GM12878 (cell line): ENCODE measurements at regions not wholly inside any gene's neighbourhood (a gene's known extent, or its start where the extent isn't known, plus 50 kb on each side); places are given as distances from the start of the nearest gene placed in this dataset.

Experiments
- ATAC-seq: fragments of 200-7000 bp; cut with Tn5 transposase; 3 replicates; pipeline ENCODE4 v1.9.1; 2020; ENCODE audit warnings: mild to moderate bottlenecking, moderate library complexity
- BruUV-seq: library from RNA; stranded (reverse); fragments of 400-500 nt; replicated peaks from 2 replicates; lab custom pipeline; 2021; lab: Mats Ljungman, UMichigan
- CTCF ChIA-PET: fragments of 300-600 bp; sonication (Branson Sonifier 250); formaldehyde crosslinking; extraction: SDS; loops from one replicate; lab custom pipeline; 2021; ENCODE audit warnings: inconsistent platforms; lab: Yijun Ruan, JAX
- POLR2A ChIA-PET: fragments of 350-600 bp; formaldehyde crosslinking; extraction: SDS; loops from one replicate; lab custom pipeline; 2021; ENCODE audit warnings: inconsistent platforms; lab: Charles Lee
- RAD21 ChIA-PET: fragments of 300-600 bp; sonication (Branson Sonifier 250); formaldehyde crosslinking; loops from one replicate; lab custom pipeline; 2023; ENCODE audit warnings: antibody characterized with exemption; ENCODE audit not compliant: unreplicated experiment; lab: Charles Lee
- SMC1A ChIA-PET: fragments of 300-600 bp; sonication (Branson Sonifier 250); formaldehyde crosslinking; loops from one replicate; lab custom pipeline; 2023; ENCODE audit not compliant: unreplicated experiment, uncharacterized antibody; lab: Charles Lee
- DNase-seq: peaks from one replicate; pipeline ENCODE4 v3.0.0-alpha.2; 2011; ENCODE audit warnings: low read depth, low spot score
- FAIRE-seq: peaks from 3 replicates; lab custom pipeline; 2011; peaks lifted over from hg19 to GRCh38; lab: Jason Lieb, UNC
- H2AFZ ChIP-seq: 2 replicates; pipeline ENCODE4 v1.6.0; 2011; ENCODE audit warnings: low read depth, low read length, control low read depth; ENCODE audit not compliant: control insufficient read depth
- H3K27ac ChIP-seq: 2 replicates; pipeline ENCODE4 v1.5.1; 2011; ENCODE audit warnings: control low read depth; ENCODE audit not compliant: control insufficient read depth, insufficient read depth
- H3K27me3 ChIP-seq, 2 experiments: replicated peaks in 1 of 2; 2 replicates each; pipeline versions ENCODE4 v1.6.0 to v1.6.1; 2011; ENCODE audit warnings: low read length in 1 of 2; ENCODE audit not compliant: control insufficient read depth in 2 of 2, insufficient read depth in 2 of 2
- H3K36me3 ChIP-seq, 2 experiments: 2 replicates each; pipeline ENCODE4 v1.5.1; 2011; ENCODE audit warnings: low read length in 1 of 2; ENCODE audit not compliant: control insufficient read depth in 2 of 2, insufficient read depth in 2 of 2
- H3K4me1 ChIP-seq: 2 replicates; pipeline ENCODE4 v1.6.1; 2011; ENCODE audit warnings: mild to moderate bottlenecking, low read length, moderate library complexity, mixed read lengths; ENCODE audit not compliant: control insufficient read depth, insufficient read depth
- H3K4me2 ChIP-seq: 2 replicates; pipeline ENCODE4 v1.6.0; 2011; ENCODE audit warnings: control low read depth; ENCODE audit not compliant: control insufficient read depth, insufficient read depth
- H3K4me3 ChIP-seq: fragments of 200-600 bp; sonication (generic); 2 replicates; pipeline ENCODE4 v1.5.1; 2016
- H3K79me2 ChIP-seq: 2 replicates; pipeline ENCODE4 v1.6.0; 2011; ENCODE audit warnings: low read length; ENCODE audit not compliant: control insufficient read depth, insufficient read depth
- H3K9ac ChIP-seq: 2 replicates; pipeline ENCODE4 v1.8.0; 2011; ENCODE audit warnings: low read length, control low read depth, mixed read lengths; ENCODE audit not compliant: control insufficient read depth, insufficient read depth
- H3K9me3 ChIP-seq: replicated peaks from 3 replicates; pipeline ENCODE4 v1.5.1; 2011; ENCODE audit warnings: mild to moderate bottlenecking, low read length; ENCODE audit not compliant: control insufficient read depth, insufficient read depth
- H4K20me1 ChIP-seq: 2 replicates; pipeline ENCODE4 v1.6.0; 2011; ENCODE audit not compliant: control insufficient read depth, insufficient read depth
- ASH2L ChIP-seq: fragments of 300-600, 200-600 bp; sonication (generic); IDR thresholded peaks from 2 replicates; pipeline ENCODE4 v1.6.1; 2017; ENCODE audit warnings: low read depth, mild to moderate bottlenecking, borderline replicate concordance
- ATF7 ChIP-seq: fragments of 450-650 bp; IDR thresholded peaks from 2 replicates; pipeline ENCODE4 v1.6.1; 2016; ENCODE audit warnings: low read depth, mild to moderate bottlenecking
- BHLHE40 ChIP-seq, 2 experiments: fragments of 450-650 bp in 1 of 2; IDR thresholded peaks; 2 replicates each; pipeline ENCODE4 v1.6.1; 2011 to 2017; ENCODE audit warnings: low read depth in 2 of 2, borderline replicate concordance in 1 of 2, improper control_type of control experiment in 1 of 2, low read length in 1 of 2, mild to moderate bottlenecking in 1 of 2
- CREB1 ChIP-seq: IDR thresholded peaks from 2 replicates; pipeline ENCODE4 v1.6.1; 2012; ENCODE audit warnings: low read depth, mild to moderate bottlenecking, inconsistent platforms
- DPF2 ChIP-seq: fragments of 450-650 bp; IDR thresholded peaks from 2 replicates; pipeline ENCODE4 v1.6.1; 2017; ENCODE audit warnings: mild to moderate bottlenecking
- NFYB ChIP-seq: IDR thresholded peaks from 2 replicates; pipeline ENCODE4 v1.6.1; 2011; ENCODE audit warnings: low read depth, mild to moderate bottlenecking, low read length, improper control_type of control experiment, moderate library complexity; ENCODE audit not compliant: insufficient read depth
- NRF1 ChIP-seq: conservative IDR thresholded peaks from 2 replicates; pipeline ENCODE4 v1.6.1; 2011; ENCODE audit warnings: mild to moderate bottlenecking, low read depth, low read length, improper control_type of control experiment
- RELA ChIP-seq: fragments of 450-650 bp; IDR thresholded peaks from 2 replicates; pipeline ENCODE4 v1.8.0; 2014; ENCODE audit warnings: borderline replicate concordance; ENCODE audit not compliant: partially characterized antibody
- SMAD5 ChIP-seq: IDR thresholded peaks from 2 replicates; pipeline ENCODE4 v1.6.1; 2016; ENCODE audit warnings: antibody characterized with exemption, low read depth
- SMARCA5 ChIP-seq: fragments of 450-650 bp; IDR thresholded peaks from 2 replicates; pipeline ENCODE4 v1.6.1; 2017; ENCODE audit warnings: mild to moderate bottlenecking
- SMC3 ChIP-seq: IDR thresholded peaks from 2 replicates; pipeline ENCODE4 v1.6.1; 2011; ENCODE audit warnings: low read length, improper control_type of control experiment, borderline replicate concordance
- ZNF384 ChIP-seq: IDR thresholded peaks from 2 replicates; pipeline ENCODE4 v1.6.1; 2012; ENCODE audit warnings: low read depth, mild to moderate bottlenecking, low read length, improper control_type of control experiment, borderline replicate concordance
- whole genome bisulfite sequencing: methylation state at CpG from one replicate; pipeline ENCODE4 v1.1.6; 2016; ENCODE audit warnings: low lambda C conversion rate; ENCODE audit not compliant: insufficient replicate concordance, insufficient coverage; ENCODE audit errors: missing lambda C conversion rate; 5-methylcytosine and 5-hydroxymethylcytosine counted together
- in situ Hi-C: fragments of 300-500 bp; cut with MboI; formaldehyde crosslinking; loops from 9 replicates; pipeline ENCODE4 v1.14.3; 2018; ENCODE audit warnings: mixed read lengths
- intact Hi-C: fragments of 100-400 bp; cut with micrococcal nuclease; formaldehyde crosslinking; loops from one replicate; pipeline ENCODE4 v1.14.2; 2022; ENCODE audit not compliant: unreplicated experiment
- TF ChIP-seq, protein P1 (sequence below): IDR thresholded peaks from 2 replicates; pipeline ENCODE4 v1.6.1; 2012; ENCODE audit warnings: low read length, inconsistent platforms
- TF ChIP-seq, protein P2 (sequence below): fragments of 450-650 bp; IDR thresholded peaks from 2 replicates; pipeline ENCODE4 v1.6.1; 2018; ENCODE audit warnings: borderline replicate concordance, mild to moderate bottlenecking; ENCODE audit not compliant: partially characterized antibody

DNA sequence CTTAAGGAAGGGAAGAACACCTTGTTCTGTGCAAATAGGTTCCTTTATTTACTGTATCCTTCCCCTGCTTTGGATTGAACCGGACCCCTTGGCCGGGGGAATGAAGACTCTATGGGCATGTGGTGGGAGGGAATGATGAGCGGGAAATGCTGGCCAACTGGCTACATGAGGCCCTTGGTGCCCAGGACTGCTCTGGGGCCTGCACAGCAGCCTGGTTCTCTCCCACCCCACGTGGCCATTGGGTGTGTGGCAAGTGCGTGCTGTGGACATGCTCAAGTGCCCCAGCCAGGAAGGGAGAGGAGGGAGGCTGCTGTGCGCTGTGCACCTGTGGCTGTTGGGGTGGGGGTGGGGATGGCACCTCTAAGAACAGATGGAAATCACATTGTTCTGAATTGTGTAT, 917.0 kb upstream of the GHITM start:
- ChIA-PET CTCF (no interaction called here), RAD21 (no interaction called here), POLR2A (no interaction called here)
- H3K27ac ChIP-seq, result no peak overlapping the region
- no peaks in the 10 kb centered on the region for H3K4me1 ChIP-seq
- in situ Hi-C loops, result no loop called here
- no peak overlapping the region for H3K4me3 ChIP-seq
- FAIRE-seq, result no peak
- H3K79me2 ChIP-seq, result no peaks in the 10 kb centered on the region
- no TSS peak for BruUV-seq
- no peaks in the 10 kb centered on the region for H3K9me3 ChIP-seq
- WGBS, result 7% methylated on average over 6 of the region's 6 CpGs
- no peaks in the 10 kb centered on the region for H3K27me3 ChIP-seq
- no peak overlapping the region for H3K4me2 ChIP-seq
- H2AFZ ChIP-seq, result no peak overlapping the region
- no peak for DNase-seq
- no peak for ATAC-seq
- TF ChIP-seq NFYB (no peak), ZNF384 (no peak), DPF2 (no peak)
- TF ChIP-seq, protein P1, sequence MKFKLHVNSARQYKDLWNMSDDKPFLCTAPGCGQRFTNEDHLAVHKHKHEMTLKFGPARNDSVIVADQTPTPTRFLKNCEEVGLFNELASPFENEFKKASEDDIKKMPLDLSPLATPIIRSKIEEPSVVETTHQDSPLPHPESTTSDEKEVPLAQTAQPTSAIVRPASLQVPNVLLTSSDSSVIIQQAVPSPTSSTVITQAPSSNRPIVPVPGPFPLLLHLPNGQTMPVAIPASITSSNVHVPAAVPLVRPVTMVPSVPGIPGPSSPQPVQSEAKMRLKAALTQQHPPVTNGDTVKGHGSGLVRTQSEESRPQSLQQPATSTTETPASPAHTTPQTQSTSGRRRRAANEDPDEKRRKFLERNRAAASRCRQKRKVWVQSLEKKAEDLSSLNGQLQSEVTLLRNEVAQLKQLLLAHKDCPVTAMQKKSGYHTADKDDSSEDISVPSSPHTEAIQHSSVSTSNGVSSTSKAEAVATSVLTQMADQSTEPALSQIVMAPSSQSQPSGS, result no peak
- TF ChIP-seq, all 136 proteins: peak for 0
- Histone ChIP-seq H3K36me3 (no peaks in the 10 kb centered on the region), H4K20me1 (no peaks in the 10 kb centered on the region), H3K9ac (no peak overlapping the region)
- intact Hi-C loops, result no loop called here
- SMC1A ChIA-PET, result no interaction called here

- no TSS peak for BruUV-seq
- intact Hi-C loops (no loop called here), in situ Hi-C loops (no loop called here)
- FAIRE-seq (no peak), DNase-seq (no peak), ATAC-seq (no peak)
- H3K4me2 ChIP-seq, result no peak overlapping the region
- H3K4me1 ChIP-seq, result no peaks in the 10 kb centered on the region
- no peak overlapping the region for H2AFZ ChIP-seq
- H3K36me3 ChIP-seq, result no peaks in the 10 kb centered on the region
- no peak overlapping the region for H3K9ac ChIP-seq
- ChIA-PET SMC1A (no interaction called here), RAD21 (no interaction called here), POLR2A (no interaction called here), CTCF (no interaction called here)
- H3K9me3 ChIP-seq, result no peaks in the 10 kb centered on the region
- 34% methylated on average over 25 of the region's 25 CpGs for WGBS
- H3K27me3 ChIP-seq, result no peaks in the 10 kb centered on the region
- no peak overlapping the region for H3K27ac ChIP-seq
- H3K79me2 ChIP-seq, result no peaks in the 10 kb centered on the region
- no peak overlapping the region for H3K4me3 ChIP-seq
- no peaks in the 10 kb centered on the region for H4K20me1 ChIP-seq
- TF ChIP-seq ATF7, result no peak
- no peak for TF ChIP-seq SMAD5
- TF ChIP-seq, protein P2, sequence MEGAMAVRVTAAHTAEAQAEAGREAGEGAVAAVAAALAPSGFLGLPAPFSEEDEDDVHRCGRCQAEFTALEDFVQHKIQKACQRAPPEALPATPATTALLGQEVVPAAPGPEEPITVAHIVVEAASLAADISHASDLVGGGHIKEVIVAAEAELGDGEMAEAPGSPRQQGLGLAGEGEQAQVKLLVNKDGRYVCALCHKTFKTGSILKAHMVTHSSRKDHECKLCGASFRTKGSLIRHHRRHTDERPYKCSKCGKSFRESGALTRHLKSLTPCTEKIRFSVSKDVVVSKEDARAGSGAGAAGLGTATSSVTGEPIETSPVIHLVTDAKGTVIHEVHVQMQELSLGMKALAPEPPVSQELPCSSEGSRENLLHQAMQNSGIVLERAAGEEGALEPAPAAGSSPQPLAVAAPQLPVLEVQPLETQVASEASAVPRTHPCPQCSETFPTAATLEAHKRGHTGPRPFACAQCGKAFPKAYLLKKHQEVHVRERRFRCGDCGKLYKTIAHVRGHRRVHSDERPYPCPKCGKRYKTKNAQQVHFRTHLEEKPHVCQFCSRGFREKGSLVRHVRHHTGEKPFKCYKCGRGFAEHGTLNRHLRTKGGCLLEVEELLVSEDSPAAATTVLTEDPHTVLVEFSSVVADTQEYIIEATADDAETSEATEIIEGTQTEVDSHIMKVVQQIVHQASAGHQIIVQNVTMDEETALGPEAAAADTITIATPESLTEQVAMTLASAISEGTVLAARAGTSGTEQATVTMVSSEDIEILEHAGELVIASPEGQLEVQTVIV, result no peak
- no peak for TF ChIP-seq CREB1
- TF ChIP-seq NRF1, result no peak
- no peak for TF ChIP-seq ASH2L
- no peak for TF ChIP-seq RELA
- no peak for TF ChIP-seq SMC3
- no peak for TF ChIP-seq BHLHE40 (IDR thresholded peaks at IDR 0.05; ENCODE audit: borderline replicate concordance in 1 of 2, low read depth in 2 of 2, low read length in 1 of 2)
- TF ChIP-seq SMARCA5, result no peak
Observed at GRCh38 chr10:83222832-83223742, 916.2 kb upstream of the GHITM start.
